Brain pericyte (primary cell): ENCODE measurements at regions not wholly inside any gene's neighbourhood (a gene's known extent, or its start where the extent isn't known, plus 50 kb on each side); places are given as distances from the start of the nearest gene placed in this dataset.
A peak's percentile ranks its signal among the peaks of the same experiment; 100 is the strongest.

Experiments
- DNase-seq: peaks from one replicate; pipeline ENCODE4 v3.0.0-alpha.2; 2012; ENCODE audit warnings: low read depth, low spot score

DNA sequence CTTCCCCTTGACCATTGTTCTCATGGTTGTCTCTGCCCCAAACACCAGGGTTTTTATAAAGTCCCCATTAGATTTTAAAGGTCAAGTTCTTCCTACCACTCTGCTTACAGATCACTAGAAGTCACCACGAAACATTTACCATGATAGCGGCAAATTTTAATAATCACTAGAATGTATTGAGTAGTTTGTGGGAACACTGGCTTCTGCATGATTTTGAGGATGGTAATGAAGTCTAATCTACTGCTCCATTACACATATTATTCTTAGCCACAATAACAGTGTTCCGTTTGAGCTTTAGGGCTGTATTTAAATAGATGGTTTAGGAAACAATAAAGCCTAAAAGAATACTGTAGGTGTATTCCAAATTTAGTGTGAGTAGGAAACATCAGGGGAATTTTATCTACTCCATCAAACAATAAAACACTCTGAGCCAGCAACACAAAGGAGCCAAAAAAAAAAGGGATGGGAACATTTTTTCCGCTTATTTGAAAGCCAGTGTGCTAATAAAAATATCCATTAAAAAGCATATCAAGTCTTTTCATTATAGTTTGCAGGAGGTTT, 49.7 kb downstream of the KLF12 start:
- DNase-seq: no peak

DNA sequence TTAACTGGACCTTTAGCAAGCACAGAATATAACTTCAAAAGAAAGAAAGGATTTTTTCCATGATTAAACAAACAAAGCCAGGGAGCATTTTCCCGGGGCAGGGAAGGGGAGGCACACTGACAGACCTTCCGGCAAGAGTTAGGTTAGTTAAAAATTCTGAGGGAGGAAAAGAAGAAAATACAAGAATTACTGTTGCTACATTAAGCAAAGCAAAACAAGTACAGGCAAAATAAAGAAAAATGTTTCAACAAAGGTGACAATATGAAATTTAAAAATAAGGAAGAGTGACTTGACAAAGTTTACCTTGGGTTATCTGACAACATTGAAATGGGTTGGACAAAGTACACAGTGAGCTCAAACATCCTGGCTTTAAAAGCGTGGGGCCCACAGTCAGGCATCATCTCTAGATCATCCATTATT, 51.5 kb downstream of the KLF12 start:
- no peak for DNase-seq

GRCh38 chr13:74080762-74081161, 53.4 kb downstream of the KLF12 start:
- no peak for DNase-seq

GRCh38 chr13:74077792-74078191, 56.4 kb downstream of the KLF12 start:
- DNase-seq: peak; percentile 44

- DNase-seq: no peak
Observed at GRCh38 chr13:74077375-74077774, 56.8 kb downstream of the KLF12 start.

- DNase-seq: no peak
Observed at GRCh38 chr13:74074723-74075122, 59.5 kb downstream of the KLF12 start.

- DNase-seq: no peak
Observed at GRCh38 chr13:74073274-74073673, 60.9 kb downstream of the KLF12 start.

DNA sequence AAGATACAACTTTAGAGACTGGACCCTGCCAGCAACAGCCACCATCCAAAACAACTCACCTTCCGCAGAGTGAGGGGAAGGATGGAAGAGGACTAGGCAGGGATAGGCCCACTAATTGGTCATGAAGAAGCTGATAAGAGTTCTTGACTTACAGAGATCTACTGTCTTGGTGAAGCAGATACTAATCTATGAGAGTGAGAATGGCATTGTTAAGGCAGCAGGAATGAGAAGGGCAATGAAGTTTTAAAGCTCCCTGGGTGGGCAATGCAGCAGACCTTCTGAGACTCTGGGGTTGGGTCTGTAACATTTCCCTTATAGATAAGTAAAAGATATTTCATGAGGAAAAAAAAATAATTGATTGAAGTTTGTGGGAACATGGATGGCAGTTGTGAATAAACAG, 63.7 kb downstream of the KLF12 start:
- DNase-seq: no peak

GRCh38 chr13:74070065-74070464, 64.1 kb downstream of the KLF12 start:
- no peak for DNase-seq

- no peak for DNase-seq
Observed at GRCh38 chr13:74068471-74068870, 65.7 kb downstream of the KLF12 start.

GRCh38 chr13:74067818-74068217, 66.4 kb downstream of the KLF12 start:
- no peak for DNase-seq

- DNase-seq: no peak
Observed at GRCh38 chr13:74066937-74067336, 67.3 kb downstream of the KLF12 start.

GRCh38 chr13:74064805-74065312, 69.3 kb downstream of the KLF12 start:
- no peak for DNase-seq

DNA sequence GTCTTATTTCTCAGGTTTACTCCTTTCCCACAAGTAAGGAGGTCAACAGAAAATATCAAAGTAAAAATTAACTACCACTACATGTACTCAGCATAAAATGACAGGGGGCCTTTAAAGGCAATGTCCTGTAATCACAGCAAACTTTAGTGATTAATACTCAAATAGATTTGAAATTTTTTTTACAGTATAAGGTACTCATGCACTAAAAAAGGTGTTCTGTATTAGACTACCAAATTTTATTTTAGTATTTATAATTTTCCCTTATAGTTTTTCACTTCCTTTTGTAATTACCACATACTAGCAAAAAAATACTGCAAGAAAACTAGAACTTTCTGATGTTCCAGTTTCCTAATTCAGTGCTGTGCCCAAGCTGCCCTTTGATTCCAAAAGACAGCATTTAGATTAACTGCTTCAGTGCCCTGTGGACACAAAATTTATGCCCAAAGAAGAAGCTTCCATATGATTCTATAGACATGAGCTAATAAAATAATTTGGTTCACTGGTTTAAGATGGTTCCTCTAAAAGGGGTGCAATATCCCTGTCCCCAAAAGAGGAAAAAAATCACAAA, 70.6 kb downstream of the KLF12 start:
- no peak for DNase-seq

DNA sequence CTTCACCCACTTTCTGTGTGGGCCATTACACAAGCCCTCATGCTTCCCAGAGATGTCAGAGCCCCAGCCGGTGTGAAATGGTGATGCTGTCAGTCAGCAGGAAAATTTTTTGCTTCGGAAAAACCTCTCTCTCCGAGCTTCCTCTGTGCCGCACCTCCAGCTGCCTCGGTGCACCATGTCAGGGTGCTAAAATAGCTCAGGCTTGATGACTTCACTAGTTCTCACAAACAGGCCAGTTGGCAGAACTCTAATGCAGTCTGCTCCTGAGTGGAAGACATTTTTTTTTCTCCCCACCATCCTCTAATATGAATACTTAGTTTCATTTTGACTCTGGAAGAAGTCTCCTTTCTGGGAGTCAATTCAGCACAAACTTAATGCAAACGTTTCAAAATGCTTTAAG, 71.3 kb downstream of the KLF12 start:
- DNase-seq: no peak

GRCh38 chr13:74061926-74062595, 72.1 kb downstream of the KLF12 start:
- DNase-seq: no peak

- DNase-seq: no peak
Observed at GRCh38 chr13:74056801-74057542, 77.2 kb downstream of the KLF12 start.

GRCh38 chr13:74052402-74052928, 81.7 kb downstream of the KLF12 start:
- no peak for DNase-seq

- DNase-seq: no peak
Observed at GRCh38 chr13:74048756-74049155, 85.4 kb downstream of the KLF12 start.

DNA sequence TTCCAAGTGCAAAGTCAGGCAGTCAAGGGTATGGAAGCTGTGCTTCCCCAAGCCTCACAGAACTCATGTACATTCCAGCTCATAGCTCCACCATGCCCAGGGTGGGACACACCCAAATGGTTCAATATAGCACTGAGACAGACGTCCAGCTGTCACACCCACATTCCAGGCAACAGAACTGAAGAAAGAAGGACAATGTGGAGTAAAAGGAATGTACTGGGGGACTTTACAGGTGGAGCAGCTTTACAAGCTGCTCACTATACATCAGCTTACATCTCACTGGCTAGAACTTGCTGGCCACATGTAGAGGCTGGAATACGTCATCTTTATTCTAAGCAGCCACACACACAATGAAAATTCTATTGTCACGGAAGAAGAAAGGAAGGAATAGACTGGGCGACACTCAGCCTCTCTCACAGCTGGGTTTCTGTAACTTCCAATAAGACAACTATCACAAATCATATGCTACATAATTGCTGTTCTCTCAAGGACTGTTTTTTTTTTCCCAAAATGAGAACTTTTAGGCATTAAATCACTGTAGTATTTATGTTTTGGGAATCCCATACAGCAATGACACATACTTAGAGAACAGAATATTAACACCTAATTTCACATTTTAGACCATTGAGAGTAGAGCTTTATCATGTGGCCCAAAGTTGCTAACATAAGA, 86.1 kb downstream of the KLF12 start:
- no peak for DNase-seq

GRCh38 chr13:74046431-74046830, 87.8 kb downstream of the KLF12 start:
- DNase-seq: no peak

DNA sequence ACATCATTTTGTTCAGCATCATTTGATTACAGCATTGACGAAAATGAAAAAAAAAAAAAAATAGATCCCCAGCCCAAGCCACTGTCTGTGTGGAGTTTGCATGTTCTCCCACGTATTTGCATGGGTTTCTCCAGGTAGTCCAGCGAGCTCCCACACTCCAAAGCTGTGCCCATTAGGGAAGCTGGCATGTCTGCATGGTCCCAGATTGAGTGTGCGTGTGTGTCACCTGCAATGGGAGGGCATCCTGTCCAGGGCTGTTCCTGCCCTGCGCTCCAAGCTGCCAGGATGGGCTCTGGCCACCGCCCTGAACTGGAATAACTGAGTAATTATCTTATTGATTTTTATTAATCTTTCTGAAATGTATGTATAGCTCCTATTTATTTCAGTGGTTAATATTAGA, 88.6 kb downstream of the KLF12 start:
- no peak for DNase-seq
